Astrocyte (in vitro differentiated cells and primary cell): ENCODE measurements at regions not wholly inside any gene's neighbourhood (a gene's known extent, or its start where the extent isn't known, plus 50 kb on each side); places are given as distances from the start of the nearest gene placed in this dataset.

Source experiments
- CTCF ChIP-seq: IDR thresholded peaks from 2 replicates; pipeline ENCODE4 v1.5.1; 2011; ENCODE audit warnings: low read depth, mild to moderate bottlenecking, inconsistent platforms, low read length, moderate library complexity; ENCODE audit not compliant: insufficient read depth
- EZH2 ChIP-seq: IDR thresholded peaks from 2 replicates; pipeline ENCODE4 v1.6.1; 2012; ENCODE audit warnings: mild to moderate bottlenecking, low read length, inconsistent platforms; ENCODE audit not compliant: insufficient read depth

GRCh38 chr6:137782166-137783039 lies 84.7 kb upstream of the TNFAIP3 start:
- no peak for TF ChIP-seq CTCF
- no peak for TF ChIP-seq EZH2
